GM23248 (cell line): ENCODE measurements at regions not wholly inside any gene's neighbourhood (a gene's known extent, or its start where the extent isn't known, plus 50 kb on each side); places are given as distances from the start of the nearest gene placed in this dataset.

Experiments used
- DNase-seq: peaks from one replicate; pipeline ENCODE4 v3.0.0-alpha.2; 2015
- H2AFZ ChIP-seq: fragments of 200-600 bp; sonication (generic); 2 replicates; pipeline ENCODE4 v1.6.1; 2016; ENCODE audit warnings: antibody characterized with exemption
- H3F3A ChIP-seq: fragments of 200-600 bp; sonication (generic); 2 replicates; pipeline ENCODE4 v1.6.1; 2016; ENCODE audit warnings: mild to moderate bottlenecking, antibody characterized with exemption, mixed run types; ENCODE audit not compliant: insufficient read depth
- H3K27ac ChIP-seq: fragments of 200-600 bp; sonication (generic); 2 replicates; pipeline ENCODE4 v1.5.1; 2016; ENCODE audit warnings: mild to moderate bottlenecking
- H3K27me3 ChIP-seq: fragments of 200-600 bp; sonication (generic); replicated peaks from 2 replicates; pipeline ENCODE4 v1.6.1; 2016; ENCODE audit warnings: mild to moderate bottlenecking; ENCODE audit not compliant: insufficient read depth
- H3K36me3 ChIP-seq: fragments of 200-600 bp; sonication (generic); 2 replicates; pipeline ENCODE4 v1.6.1; 2016; ENCODE audit warnings: low read depth, mild to moderate bottlenecking
- H3K4me1 ChIP-seq: fragments of 200-600 bp; sonication (generic); 2 replicates; pipeline ENCODE4 v1.6.1; 2016; ENCODE audit warnings: mild to moderate bottlenecking; ENCODE audit not compliant: insufficient read depth
- H3K4me2 ChIP-seq: fragments of 200-600 bp; sonication (generic); one replicate; pipeline ENCODE4 v1.6.1; 2016; ENCODE audit warnings: mild to moderate bottlenecking; ENCODE audit not compliant: unreplicated experiment
- H3K4me3 ChIP-seq: fragments of 200-600 bp; sonication (generic); 2 replicates; pipeline ENCODE4 v1.5.1; 2016; ENCODE audit warnings: mild to moderate bottlenecking
- H3K79me2 ChIP-seq: fragments of 200-600 bp; sonication (generic); 2 replicates; pipeline ENCODE4 v1.6.1; 2016; ENCODE audit warnings: mild to moderate bottlenecking; ENCODE audit not compliant: insufficient read depth
- H3K9ac ChIP-seq: fragments of 200-600 bp; sonication (generic); 2 replicates; pipeline ENCODE4 v1.6.1; 2016; ENCODE audit warnings: mild to moderate bottlenecking
- H3K9me2 ChIP-seq: fragments of 200-600 bp; sonication (generic); 2 replicates; pipeline ENCODE4 v1.6.1; 2016; ENCODE audit warnings: mixed run types, mild to moderate bottlenecking, moderate library complexity; ENCODE audit not compliant: insufficient read depth
- H3K9me3 ChIP-seq: fragments of 200-600 bp; sonication (generic); one replicate; pipeline ENCODE4 v1.6.1; 2017; ENCODE audit warnings: low read depth
- H4K20me1 ChIP-seq: fragments of 200-600 bp; sonication (generic); 2 replicates; pipeline ENCODE4 v1.6.0; 2016; ENCODE audit not compliant: insufficient read depth
- EZH2 ChIP-seq: fragments of 200-600 bp; sonication (generic); IDR thresholded peaks from 2 replicates; pipeline ENCODE4 v1.6.1; 2018; ENCODE audit warnings: antibody characterized with exemption, mild to moderate bottlenecking; ENCODE audit not compliant: insufficient read depth, poor library complexity, severe bottlenecking
- EZH2phosphoT487 ChIP-seq: fragments of 200-600 bp; sonication (generic); IDR thresholded peaks from 2 replicates; pipeline ENCODE4 v1.6.1; 2018; ENCODE audit warnings: antibody characterized with exemption, moderate library complexity, mild to moderate bottlenecking, low read depth; ENCODE audit not compliant: insufficient read depth
- WGBS, 2 experiments: methylation state at CpG; one replicate each; pipeline ENCODE4 v1.1.6; 2015 to 2017; ENCODE audit warnings: low lambda C conversion rate in 2 of 2, low coverage in 1 of 2; ENCODE audit errors: missing lambda C conversion rate in 2 of 2; 5-methylcytosine and 5-hydroxymethylcytosine counted together
- in situ Hi-C: fragments of 300-500 bp; cut with MboI; formaldehyde crosslinking; loops from 2 replicates; pipeline ENCODE4 v1.15.0; 2020

GRCh38 chr3:153343988-153344782, 182.2 kb downstream of the RAP2B start:
- no peaks in the 10 kb centered on the region for H3K79me2 ChIP-seq
- no peak overlapping the region for H3K27ac ChIP-seq
- no peaks in the 10 kb centered on the region for H3K4me1 ChIP-seq
- in situ Hi-C loops, result no loop called here
- H3K9me2 ChIP-seq, result no peaks in the 10 kb centered on the region
- no peaks in the 10 kb centered on the region for H3K36me3 ChIP-seq
- H3K27me3 ChIP-seq, result no peaks in the 10 kb centered on the region
- DNase-seq, result no peak
- H3F3A ChIP-seq, result peaks cover 3% of the 10 kb centered on the region; the same call in 1 of the 2 replicates
- no peak overlapping the region for H3K9ac ChIP-seq
- no peak overlapping the region for H3K4me2 ChIP-seq
- H4K20me1 ChIP-seq, result no peaks in the 10 kb centered on the region
- no peak overlapping the region for H3K4me3 ChIP-seq
- 72 to 73% methylated on average over 3 of the region's 3 CpGs for WGBS, 2 experiments
- no peak overlapping the region for H2AFZ ChIP-seq
- TF ChIP-seq EZH2 (no peak), EZH2phosphoT487 (no peak)
- no peaks in the 10 kb centered on the region for H3K9me3 ChIP-seq

- no peak overlapping the region for H2AFZ ChIP-seq
- DNase-seq, result peak; percentile 25
- H3K79me2 ChIP-seq, result no peaks in the 10 kb centered on the region
- in situ Hi-C loops, result no loop called here
- H4K20me1 ChIP-seq, result no peaks in the 10 kb centered on the region
- no peak overlapping the region for H3K9ac ChIP-seq
- H3K4me2 ChIP-seq, result no peak overlapping the region
- no peaks in the 10 kb centered on the region for H3K9me3 ChIP-seq
- H3K9me2 ChIP-seq, result no peaks in the 10 kb centered on the region
- TF ChIP-seq EZH2phosphoT487, result no peak
- TF ChIP-seq EZH2, result no peak
- no peak overlapping the region for H3K27ac ChIP-seq
- peaks cover 13% of the 10 kb centered on the region for H3K4me1 ChIP-seq
- no peaks in the 10 kb centered on the region for H3K36me3 ChIP-seq
- H3K4me3 ChIP-seq, result no peak overlapping the region
- peaks cover 5% of the 10 kb centered on the region; the same call in 1 of the 2 replicates for H3F3A ChIP-seq
- WGBS, 2 experiments, result 43 to 49% methylated on average over 2 of the region's 2 CpGs
- no peaks in the 10 kb centered on the region for H3K27me3 ChIP-seq
Observed at GRCh38 chr3:153348457-153349107, 186.6 kb downstream of the RAP2B start.

GRCh38 chr3:153349108-153349499, 187.1 kb downstream of the RAP2B start:
- Histone ChIP-seq H3K27me3 (no peaks in the 10 kb centered on the region), H3K4me2 (no peak overlapping the region), H3K4me3 (no peak overlapping the region), H3K4me1 (peaks cover 13% of the 10 kb centered on the region), H3K9ac (no peak overlapping the region), H3K36me3 (no peaks in the 10 kb centered on the region), H3F3A (peaks cover 5% of the 10 kb centered on the region; the same call in 1 of the 2 replicates), H3K79me2 (no peaks in the 10 kb centered on the region), H3K9me2 (no peaks in the 10 kb centered on the region), H3K27ac (no peak overlapping the region), H2AFZ (no peak overlapping the region), H4K20me1 (no peaks in the 10 kb centered on the region), H3K9me3 (no peaks in the 10 kb centered on the region)
- no peak for DNase-seq
- TF ChIP-seq EZH2 (no peak), EZH2phosphoT487 (no peak)
- WGBS, 2 experiments, result 74 to 91% methylated on average over 1 of the region's 1 CpG
- in situ Hi-C loops, result no loop called here

GRCh38 chr3:153350420-153350819, 188.4 kb downstream of the RAP2B start:
- Histone ChIP-seq H3K9me3 (no peaks in the 10 kb centered on the region), H2AFZ (no peak overlapping the region), H3K27ac (no peak overlapping the region), H4K20me1 (no peaks in the 10 kb centered on the region), H3F3A (peaks cover 5% of the 10 kb centered on the region; the same call in 1 of the 2 replicates), H3K9me2 (no peaks in the 10 kb centered on the region), H3K4me2 (peak overlapping the region; percentile 26), H3K36me3 (no peaks in the 10 kb centered on the region), H3K27me3 (no peaks in the 10 kb centered on the region), H3K4me1 (peaks cover 13% of the 10 kb centered on the region), H3K79me2 (no peaks in the 10 kb centered on the region), H3K9ac (no peak overlapping the region), H3K4me3 (no peak overlapping the region)
- TF ChIP-seq EZH2 (no peak), EZH2phosphoT487 (no peak)
- DNase-seq, result peak; percentile 63
- in situ Hi-C loops, result no loop called here
- WGBS, 2 experiments, result 48 to 56% methylated on average over 2 of the region's 2 CpGs
